Osteoblast (primary cell): ENCODE measurements at regions not wholly inside any gene's neighbourhood (a gene's known extent, or its start where the extent isn't known, plus 50 kb on each side); places are given as distances from the start of the nearest gene placed in this dataset.
A peak's percentile ranks its signal among the peaks of the same experiment; 100 is the strongest.

Experiments used
- DNase-seq: peaks from one replicate; pipeline ENCODE4 v3.0.0; 2011; ENCODE audit warnings: low spot score, mixed read lengths; ENCODE audit not compliant: insufficient read length; ENCODE audit errors: missing footprints
- H2AFZ ChIP-seq: 2 replicates; pipeline ENCODE4 v1.6.0; 2011; ENCODE audit warnings: mild to moderate bottlenecking, low read length
- H3K27ac ChIP-seq: 2 replicates; pipeline ENCODE4 v1.5.1; 2011; ENCODE audit warnings: mild to moderate bottlenecking, low read depth, low read length, moderate library complexity
- H3K27me3 ChIP-seq: 2 replicates; pipeline ENCODE4 v1.6.0; 2012; ENCODE audit warnings: mild to moderate bottlenecking, control low read depth, inconsistent platforms, low read length, moderate library complexity; ENCODE audit not compliant: insufficient read depth
- H3K36me3 ChIP-seq: 2 replicates; pipeline ENCODE4 v1.5.1; 2011; ENCODE audit warnings: mild to moderate bottlenecking, low read length, control low read depth, moderate library complexity; ENCODE audit not compliant: insufficient read depth
- H3K4me1 ChIP-seq: 2 replicates; pipeline ENCODE4 v1.5.1; 2011; ENCODE audit warnings: mild to moderate bottlenecking, low read length, control low read depth, moderate library complexity; ENCODE audit not compliant: insufficient read depth
- H3K4me2 ChIP-seq: 2 replicates; pipeline ENCODE4 v1.6.0; 2011; ENCODE audit warnings: mild to moderate bottlenecking, low read length; ENCODE audit not compliant: insufficient read depth
- H3K4me3 ChIP-seq: fragments of 200-600 bp; sonication (generic); 3 replicates; pipeline ENCODE4 v1.5.1; 2012; ENCODE audit warnings: mild to moderate bottlenecking, low read length, inconsistent platforms; ENCODE audit not compliant: insufficient read depth
- H3K79me2 ChIP-seq: 2 replicates; pipeline ENCODE4 v1.6.0; 2012; ENCODE audit warnings: mild to moderate bottlenecking, low read length, control low read depth, inconsistent platforms; ENCODE audit not compliant: insufficient read depth
- H3K9me3 ChIP-seq: 2 replicates; pipeline ENCODE4 v1.5.1; 2011; ENCODE audit warnings: low read depth, low read length, control low read depth
- H4K20me1 ChIP-seq: 2 replicates; pipeline ENCODE4 v1.6.0; 2012; ENCODE audit warnings: mild to moderate bottlenecking, low read length, control low read depth; ENCODE audit not compliant: insufficient read depth
- TF ChIP-seq, protein P1 (sequence below): IDR thresholded peaks from 2 replicates; pipeline ENCODE4 v1.5.1; 2011; ENCODE audit warnings: mild to moderate bottlenecking, low read depth, low read length, moderate library complexity; ENCODE audit errors: extremely low read depth

DNA sequence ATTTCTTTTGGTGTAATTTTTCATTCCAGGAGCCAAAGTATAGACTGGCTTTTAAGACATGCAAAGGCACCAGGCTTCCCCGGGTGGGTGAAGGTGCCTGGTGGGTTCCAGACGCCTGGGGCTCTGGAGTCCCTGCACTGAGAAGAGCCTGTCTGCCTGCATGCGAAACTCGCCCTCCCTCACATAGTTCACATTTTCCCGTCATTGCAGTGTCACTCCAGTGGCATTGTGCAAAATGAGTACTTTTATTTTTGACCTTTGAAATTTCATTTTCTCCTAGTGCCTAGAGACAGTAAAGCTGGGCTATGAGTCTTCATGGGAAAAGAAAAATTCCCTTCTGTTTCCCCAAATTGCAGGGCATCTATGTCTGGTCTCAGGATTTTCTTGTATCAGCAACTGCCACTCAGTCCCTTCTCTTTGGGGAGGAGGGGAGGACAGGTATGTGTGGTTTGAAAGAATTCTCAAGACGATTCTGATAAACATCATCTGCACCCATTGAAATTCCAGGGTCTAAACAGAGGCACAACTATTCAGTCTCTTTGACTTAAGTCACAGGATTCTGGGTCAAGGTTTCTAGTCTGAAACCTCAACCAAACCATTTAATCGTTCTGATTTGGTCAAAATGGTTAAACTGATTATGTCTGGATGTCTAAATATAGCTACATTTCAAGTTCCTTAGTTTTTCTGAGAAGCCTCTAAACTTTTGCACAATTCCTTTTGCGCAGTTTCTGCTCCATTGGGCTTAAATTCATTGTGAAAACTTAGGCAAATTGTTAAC is 107.8 kb downstream of the CYP26A1 start:
- H2AFZ ChIP-seq, result peak overlapping the region; percentile 96
- no peak for DNase-seq
- H3K4me1 ChIP-seq, result peaks cover 3% of the 10 kb centered on the region
- no peak overlapping the region for H3K4me2 ChIP-seq
- no peaks in the 10 kb centered on the region for H3K9me3 ChIP-seq
- H3K79me2 ChIP-seq, result no peaks in the 10 kb centered on the region
- no peaks in the 10 kb centered on the region for H3K36me3 ChIP-seq
- TF ChIP-seq, protein P1, sequence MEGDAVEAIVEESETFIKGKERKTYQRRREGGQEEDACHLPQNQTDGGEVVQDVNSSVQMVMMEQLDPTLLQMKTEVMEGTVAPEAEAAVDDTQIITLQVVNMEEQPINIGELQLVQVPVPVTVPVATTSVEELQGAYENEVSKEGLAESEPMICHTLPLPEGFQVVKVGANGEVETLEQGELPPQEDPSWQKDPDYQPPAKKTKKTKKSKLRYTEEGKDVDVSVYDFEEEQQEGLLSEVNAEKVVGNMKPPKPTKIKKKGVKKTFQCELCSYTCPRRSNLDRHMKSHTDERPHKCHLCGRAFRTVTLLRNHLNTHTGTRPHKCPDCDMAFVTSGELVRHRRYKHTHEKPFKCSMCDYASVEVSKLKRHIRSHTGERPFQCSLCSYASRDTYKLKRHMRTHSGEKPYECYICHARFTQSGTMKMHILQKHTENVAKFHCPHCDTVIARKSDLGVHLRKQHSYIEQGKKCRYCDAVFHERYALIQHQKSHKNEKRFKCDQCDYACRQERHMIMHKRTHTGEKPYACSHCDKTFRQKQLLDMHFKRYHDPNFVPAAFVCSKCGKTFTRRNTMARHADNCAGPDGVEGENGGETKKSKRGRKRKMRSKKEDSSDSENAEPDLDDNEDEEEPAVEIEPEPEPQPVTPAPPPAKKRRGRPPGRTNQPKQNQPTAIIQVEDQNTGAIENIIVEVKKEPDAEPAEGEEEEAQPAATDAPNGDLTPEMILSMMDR, result no peak
- no peak overlapping the region for H3K27ac ChIP-seq
- no peak overlapping the region for H3K4me3 ChIP-seq
- no peaks in the 10 kb centered on the region for H4K20me1 ChIP-seq
- no peaks in the 10 kb centered on the region for H3K27me3 ChIP-seq

DNA sequence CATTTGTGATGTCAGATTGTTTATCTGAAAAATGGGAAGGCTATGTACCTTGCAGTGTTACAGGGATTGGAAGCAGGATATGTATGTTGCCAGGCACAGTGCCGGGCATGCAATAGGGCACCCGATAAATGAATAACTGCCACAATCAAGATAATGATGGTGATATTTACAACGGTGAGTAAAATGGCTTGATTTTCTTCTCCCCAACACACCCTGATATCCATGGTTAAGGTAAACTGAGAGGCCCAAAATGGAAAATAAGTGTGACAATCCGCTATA is 108.3 kb downstream of the CYP26A1 start:
- H3K27ac ChIP-seq, result no peak overlapping the region
- TF ChIP-seq, protein P1, result no peak

DNA sequence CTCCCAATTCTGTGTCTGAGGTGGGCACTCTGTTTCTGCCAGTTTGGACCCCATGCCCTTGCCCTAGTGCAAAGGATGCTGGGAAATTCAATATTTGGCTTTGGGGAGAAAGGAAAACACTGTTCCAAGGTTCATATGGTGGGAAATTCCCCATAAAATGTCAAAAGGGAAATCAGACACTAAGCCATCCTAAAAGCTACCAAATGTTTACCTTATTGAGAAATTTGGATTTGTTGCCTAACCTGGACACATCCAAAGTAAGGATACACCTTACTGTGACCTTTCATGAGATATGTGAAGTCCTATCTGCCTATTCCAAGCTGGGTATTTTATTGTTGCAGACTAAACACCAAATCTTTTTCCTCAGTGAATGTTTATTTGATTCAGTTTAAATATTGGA is 109.1 kb downstream of the CYP26A1 start:
- no peak overlapping the region for H3K4me3 ChIP-seq
- peaks cover 3% of the 10 kb centered on the region for H3K4me1 ChIP-seq
- H3K79me2 ChIP-seq, result no peaks in the 10 kb centered on the region
- no peaks in the 10 kb centered on the region for H4K20me1 ChIP-seq
- no peak overlapping the region for H3K4me2 ChIP-seq
- H2AFZ ChIP-seq, result no peak overlapping the region
- no peaks in the 10 kb centered on the region for H3K36me3 ChIP-seq
- no peaks in the 10 kb centered on the region for H3K27me3 ChIP-seq
- no peaks in the 10 kb centered on the region for H3K9me3 ChIP-seq
- no peak for DNase-seq
- TF ChIP-seq, protein P1, result no peak
- no peak overlapping the region for H3K27ac ChIP-seq

More for the DNA sequence above, 108.3 kb downstream of the CYP26A1 start:
- Histone ChIP-seq H3K4me2 (no peak overlapping the region), H3K4me3 (no peak overlapping the region), H4K20me1 (no peaks in the 10 kb centered on the region), H2AFZ (no peak overlapping the region), H3K9me3 (no peaks in the 10 kb centered on the region), H3K4me1 (peaks cover 3% of the 10 kb centered on the region), H3K36me3 (no peaks in the 10 kb centered on the region), H3K27me3 (no peaks in the 10 kb centered on the region), H3K79me2 (no peaks in the 10 kb centered on the region)
- no peak for DNase-seq

DNA sequence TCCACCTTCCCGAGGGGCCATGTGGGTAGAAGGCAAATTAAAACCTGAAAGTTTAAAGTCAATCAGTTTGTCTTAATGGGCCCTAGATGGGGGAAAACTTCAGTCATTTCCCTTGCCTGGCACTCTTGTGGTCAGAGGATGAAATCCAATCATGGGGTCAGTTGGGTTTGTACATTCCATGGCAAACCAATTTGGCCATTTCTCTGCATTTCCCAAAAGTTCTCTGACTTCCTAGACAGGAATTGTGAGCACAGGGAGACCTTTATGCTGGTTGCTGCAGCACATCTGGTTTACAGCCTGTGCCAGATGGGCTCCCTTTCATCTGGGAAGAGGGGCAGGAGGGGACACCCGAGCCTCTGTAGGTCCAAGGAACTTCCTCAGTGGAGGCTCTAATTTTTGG is 113.0 kb downstream of the CYP26A1 start:
- no peaks in the 10 kb centered on the region for H3K36me3 ChIP-seq
- no peaks in the 10 kb centered on the region for H3K9me3 ChIP-seq
- H3K79me2 ChIP-seq, result no peaks in the 10 kb centered on the region
- TF ChIP-seq, protein P1, result no peak
- H3K27me3 ChIP-seq, result peaks cover 3% of the 10 kb centered on the region
- no peak overlapping the region for H3K4me2 ChIP-seq
- no peak overlapping the region for H3K27ac ChIP-seq
- H3K4me1 ChIP-seq, result no peaks in the 10 kb centered on the region
- no peak for DNase-seq
- no peaks in the 10 kb centered on the region for H4K20me1 ChIP-seq
- H3K4me3 ChIP-seq, result no peak overlapping the region
- no peak overlapping the region for H2AFZ ChIP-seq
